Heart left ventricle (tissue), 16 donors: ENCODE measurements at regions not wholly inside any gene's neighbourhood (a gene's known extent, or its start where the extent isn't known, plus 50 kb on each side); places are given as distances from the start of the nearest gene placed in this dataset.

ENCODE experiments used
- ATAC-seq, 4 donors: fragments of 200-7000 bp; cut with Tn5 transposase; one replicate each; pipeline ENCODE4 v1.9.1; 2020 to 2022; ENCODE audit warnings: moderate library complexity in 4 of 4, mild to moderate bottlenecking in 3 of 4, moderate number of reproducible peaks in 1 of 4
- DNase-seq, 5 donors: peaks; one replicate each; pipeline ENCODE4 v3.0.0-alpha.2; 2020
- H3K27ac ChIP-seq, 12 donors: fragments of 200-600 bp; sonication (generic) in 4 of 12; one replicate each; pipeline versions ENCODE4 v1.5.0 to v1.8.0; 2016 to 2022; ENCODE audit warnings: mild to moderate bottlenecking in 2 of 12
- H3K27me3 ChIP-seq, 9 donors: fragments of 200-600 bp; sonication (generic) in 2 of 9; one replicate each; pipeline versions ENCODE4 v1.5.1 to v1.8.0; 2016 to 2022; ENCODE audit warnings: mild to moderate bottlenecking in 3 of 9
- H3K36me3 ChIP-seq, 9 donors: fragments of 200-600 bp; sonication (generic) in 2 of 9; one replicate each; pipeline versions ENCODE4 v1.5.0 to v1.8.0; 2018 to 2022; ENCODE audit warnings: mild to moderate bottlenecking in 2 of 9
- H3K4me1 ChIP-seq, 12 donors: fragments of 200-600 bp; sonication (generic) in 4 of 12; one replicate each; pipeline versions ENCODE4 v1.5.0 to v1.8.0; 2016 to 2022; ENCODE audit warnings: mild to moderate bottlenecking in 3 of 12
- H3K4me3 ChIP-seq, 12 donors: fragments of 200-600 bp; sonication (generic) in 4 of 12; one replicate each; pipeline versions ENCODE4 v1.5.0 to v1.8.0; 2017 to 2022; ENCODE audit warnings: mild to moderate bottlenecking in 9 of 12, moderate library complexity in 4 of 12
- H3K9me3 ChIP-seq, 12 donors: fragments of 200-600 bp; sonication (generic) in 4 of 12; one replicate each; pipeline versions ENCODE4 v1.5.0 to v1.8.0; 2016 to 2022; ENCODE audit warnings: mild to moderate bottlenecking in 1 of 12
- POLR2A ChIP-seq, 2 donors: fragments of 450-650 bp; IDR thresholded peaks; one replicate each; pipeline ENCODE4 v1.6.1; 2017; ENCODE audit warnings: antibody characterized with exemption in 2 of 2, mild to moderate bottlenecking in 2 of 2, moderate library complexity in 2 of 2
- WGBS, 4 donors: extraction: QIAGEN DNeasy Blood & Tissue Kit in 2 of 4; methylation state at CpG; one replicate each; pipeline versions ENCODE4 v1.1.5 to v1.1.7; 2013 to 2018; 5-methylcytosine and 5-hydroxymethylcytosine counted together
- intact Hi-C, 10 donors: fragments of 100-400 bp; cut with DNase I; formaldehyde crosslinking; loops; one replicate each; pipeline versions ENCODE4 v1.11.1 to v1.14.2; 2022
- TF ChIP-seq, protein P1 (sequence below), 12 donors: fragments of 200-600 bp; sonication (generic) in 4 of 12; IDR thresholded peaks; one replicate each; pipeline versions ENCODE4 v1.5.0 to v1.8.0; 2018 to 2022; ENCODE audit warnings: antibody characterized with exemption in 12 of 12, mild to moderate bottlenecking in 5 of 12
- donor health status: ischemic (EF 13 %, LVEDD 7.1; RV severe dilation, severe dysfunction).
- donor health status: healthy with polysubstance abuse.
- donor health status: DM: no; HTN: yes; CAD: no.
- donor health status: DM: no; HTN: no; CAD: no.
- donor health status: ischemic (EF 25% LVEDD 6.9; RV normal size, moderate dysfunction).
- donor health status: ischemic (EF 25% LVEDD 5.7; RV mildly dilated, moderate dysfunction).
- donor health status: healthy.
- donor health status: DM: yes; HTN: yes; CAD: no.
- donor health status: ischemic (EF 35%, LVEDD 5.7; RV mildly dilated, moderate dysfunction).
- donor health status: nonischemic (EF 11% LVEDD 7.7; RV severe dilation, severe dysfunction).
- donor health status: DM: yes; HTN: yes; CAD: no.
- donor health status: PGD.
- donor health status: ischemic (EF 29% LVEDD 5.4; RV normal size, mild dysfunction).
- donor health status: nonischemic (EF 23%, LVEDD 6.1; RV moderate dilation, normal function).

DNA sequence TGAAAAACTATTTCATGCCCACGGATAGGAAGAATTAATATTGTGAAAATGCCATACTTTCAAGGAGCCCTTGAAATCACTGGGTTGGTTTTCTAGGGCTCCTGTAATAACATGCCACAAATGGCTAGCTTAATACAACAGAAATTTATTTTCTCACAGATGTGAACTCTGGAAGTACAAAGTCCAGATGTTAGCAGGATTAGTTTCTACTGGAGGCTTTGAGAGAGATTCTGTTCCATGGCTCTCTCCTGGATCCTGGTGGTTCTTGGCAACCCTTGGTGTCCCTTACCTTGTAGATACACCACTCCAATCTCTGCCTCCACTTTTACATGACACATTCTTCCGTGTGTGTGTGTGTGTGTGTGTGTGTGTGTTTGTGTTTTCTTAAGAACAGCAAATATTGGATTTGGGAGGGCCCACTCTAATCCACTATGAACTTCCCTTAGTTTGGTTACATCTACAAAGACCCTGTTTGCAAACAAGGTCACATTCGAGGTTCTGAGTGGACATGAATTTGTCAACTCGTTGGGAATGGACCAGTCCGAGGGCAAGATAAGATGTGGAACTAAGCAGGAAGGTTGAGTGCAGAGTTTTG is 381.1 kb downstream of the IPO8 start:
- no peak overlapping the region for H3K4me3 ChIP-seq
- intact Hi-C loops: no loop called here
- no peaks in the 10 kb centered on the region for H3K4me1 ChIP-seq
- no peak for TF ChIP-seq POLR2A (IDR thresholded peaks at IDR 0.05)
- TF ChIP-seq, protein P1, sequence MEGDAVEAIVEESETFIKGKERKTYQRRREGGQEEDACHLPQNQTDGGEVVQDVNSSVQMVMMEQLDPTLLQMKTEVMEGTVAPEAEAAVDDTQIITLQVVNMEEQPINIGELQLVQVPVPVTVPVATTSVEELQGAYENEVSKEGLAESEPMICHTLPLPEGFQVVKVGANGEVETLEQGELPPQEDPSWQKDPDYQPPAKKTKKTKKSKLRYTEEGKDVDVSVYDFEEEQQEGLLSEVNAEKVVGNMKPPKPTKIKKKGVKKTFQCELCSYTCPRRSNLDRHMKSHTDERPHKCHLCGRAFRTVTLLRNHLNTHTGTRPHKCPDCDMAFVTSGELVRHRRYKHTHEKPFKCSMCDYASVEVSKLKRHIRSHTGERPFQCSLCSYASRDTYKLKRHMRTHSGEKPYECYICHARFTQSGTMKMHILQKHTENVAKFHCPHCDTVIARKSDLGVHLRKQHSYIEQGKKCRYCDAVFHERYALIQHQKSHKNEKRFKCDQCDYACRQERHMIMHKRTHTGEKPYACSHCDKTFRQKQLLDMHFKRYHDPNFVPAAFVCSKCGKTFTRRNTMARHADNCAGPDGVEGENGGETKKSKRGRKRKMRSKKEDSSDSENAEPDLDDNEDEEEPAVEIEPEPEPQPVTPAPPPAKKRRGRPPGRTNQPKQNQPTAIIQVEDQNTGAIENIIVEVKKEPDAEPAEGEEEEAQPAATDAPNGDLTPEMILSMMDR (IDR thresholded peaks at IDR 0.05): no peak
- WGBS, 4 donors: 51 to 64% (median 59%) methylated on average over 5 of the region's 5 CpGs
- H3K9me3 ChIP-seq: peaks cover 0 to 26% (median 2%) of the 10 kb centered on the region in 12 donors
- no peaks in the 10 kb centered on the region for H3K27me3 ChIP-seq
- H3K36me3 ChIP-seq: no peaks in the 10 kb centered on the region
- DNase-seq: no peak
- no peak overlapping the region for H3K27ac ChIP-seq
- no peak for ATAC-seq

DNA sequence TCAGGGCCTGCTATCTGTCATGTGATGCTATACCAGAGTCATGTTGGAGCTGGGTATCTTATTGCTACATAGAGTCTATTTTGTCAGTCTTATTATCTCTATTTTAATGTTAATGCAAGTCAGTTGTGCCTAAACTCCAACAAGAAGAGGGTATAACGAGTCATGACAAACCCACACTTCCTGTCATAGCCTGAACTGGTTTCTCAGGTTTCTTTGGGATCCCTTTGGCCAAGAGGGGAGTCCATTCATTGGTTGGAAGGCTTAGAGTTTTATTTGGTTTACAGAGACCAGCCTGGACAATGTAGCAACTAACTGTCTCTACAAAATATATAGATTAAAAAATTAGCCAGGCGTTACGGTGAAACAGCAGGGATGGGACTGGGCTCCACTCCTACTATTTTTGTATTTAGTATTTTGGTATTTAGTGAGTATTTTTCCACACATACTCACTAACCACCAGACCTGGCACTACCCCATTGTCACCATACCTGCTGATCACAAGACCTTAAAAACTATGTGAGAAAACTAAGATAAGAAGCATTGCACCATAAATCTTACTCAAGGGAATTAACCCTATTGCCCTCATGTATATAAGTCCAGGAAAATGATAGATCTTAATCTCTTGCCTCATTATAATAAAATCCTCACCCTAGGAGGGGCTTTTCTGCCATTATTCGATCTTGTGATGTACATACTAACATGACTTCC is 387.5 kb downstream of the IPO8 start:
- no peak overlapping the region for H3K27ac ChIP-seq
- no peaks in the 10 kb centered on the region for H3K36me3 ChIP-seq
- intact Hi-C loops: no loop called here
- H3K4me3 ChIP-seq: no peak overlapping the region
- H3K4me1 ChIP-seq: no peaks in the 10 kb centered on the region
- ATAC-seq (no peak), DNase-seq (no peak)
- H3K27me3 ChIP-seq: no peaks in the 10 kb centered on the region
- WGBS, 4 donors: 63 to 86% (median 76%) methylated on average over 4 of the region's 4 CpGs
- TF ChIP-seq, protein P1 (IDR thresholded peaks at IDR 0.05): no peak
- H3K9me3 ChIP-seq: peaks cover 0 to 26% (median 2%) of the 10 kb centered on the region in 12 donors

DNA sequence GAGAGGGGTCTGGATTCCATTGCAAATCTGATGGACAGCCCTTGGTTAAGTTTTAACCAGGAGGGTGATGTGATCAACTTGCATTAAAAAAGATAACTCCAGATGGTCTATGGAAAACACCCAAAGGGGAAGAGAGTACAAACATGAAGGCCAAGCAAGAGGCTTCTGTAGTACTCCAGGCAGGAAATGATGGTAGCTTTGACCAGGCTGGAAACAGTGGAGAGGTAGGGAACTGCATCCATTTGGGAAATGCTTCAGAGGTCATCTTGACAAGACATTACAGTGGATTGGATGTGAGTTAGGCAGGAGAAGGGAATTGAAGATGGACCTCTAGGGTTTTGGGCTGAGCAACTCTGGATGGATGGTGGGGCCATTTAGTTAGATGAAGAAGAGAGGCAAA is 391.1 kb downstream of the IPO8 start:
- Histone ChIP-seq H3K9me3 (no peaks in the 10 kb centered on the region), H3K27ac (no peak overlapping the region), H3K4me1 (no peaks in the 10 kb centered on the region), H3K4me3 (no peak overlapping the region), H3K27me3 (no peaks in the 10 kb centered on the region), H3K36me3 (no peaks in the 10 kb centered on the region)
- intact Hi-C loops: no loop called here
- no peak for TF ChIP-seq POLR2A (IDR thresholded peaks at IDR 0.05)
- TF ChIP-seq, protein P1 (IDR thresholded peaks at IDR 0.05): peak in 1 of 12 donors; percentile 13
- ATAC-seq (no peak), DNase-seq (no peak)

- no peak for ATAC-seq
- no peak overlapping the region for H3K4me3 ChIP-seq
- TF ChIP-seq POLR2A (IDR thresholded peaks at IDR 0.05): no peak
- TF ChIP-seq, protein P1 (IDR thresholded peaks at IDR 0.05): no peak
- intact Hi-C loops: no loop called here
- no peaks in the 10 kb centered on the region for H3K9me3 ChIP-seq
- H3K36me3 ChIP-seq: no peaks in the 10 kb centered on the region
- no peak for DNase-seq
- no peaks in the 10 kb centered on the region for H3K4me1 ChIP-seq
- 78 to 86% (median 82%) methylated on average over 2 of the region's 2 CpGs for WGBS, 4 donors
- H3K27me3 ChIP-seq: no peaks in the 10 kb centered on the region
- no peak overlapping the region for H3K27ac ChIP-seq
Measured at GRCh38 chr12:30301291-30301690, 394.4 kb downstream of the IPO8 start.
